Breast epithelium (tissue), 3 donors: ENCODE measurements at regions not wholly inside any gene's neighbourhood (a gene's known extent, or its start where the extent isn't known, plus 50 kb on each side); places are given as distances from the start of the nearest gene placed in this dataset.

Source experiments
- POLR2A ChIP-seq: fragments of 450-650 bp; IDR thresholded peaks from one replicate; pipeline ENCODE4 v1.6.1; 2016; ENCODE audit warnings: antibody characterized with exemption, mild to moderate bottlenecking, moderate library complexity
- TF ChIP-seq, protein P1 (sequence below), 3 donors: fragments of 450-650 bp; IDR thresholded peaks; one replicate each; pipeline ENCODE4 v1.5.1; 2016 to 2017; ENCODE audit warnings: antibody characterized with exemption in 3 of 3, mild to moderate bottlenecking in 3 of 3, moderate library complexity in 3 of 3

DNA sequence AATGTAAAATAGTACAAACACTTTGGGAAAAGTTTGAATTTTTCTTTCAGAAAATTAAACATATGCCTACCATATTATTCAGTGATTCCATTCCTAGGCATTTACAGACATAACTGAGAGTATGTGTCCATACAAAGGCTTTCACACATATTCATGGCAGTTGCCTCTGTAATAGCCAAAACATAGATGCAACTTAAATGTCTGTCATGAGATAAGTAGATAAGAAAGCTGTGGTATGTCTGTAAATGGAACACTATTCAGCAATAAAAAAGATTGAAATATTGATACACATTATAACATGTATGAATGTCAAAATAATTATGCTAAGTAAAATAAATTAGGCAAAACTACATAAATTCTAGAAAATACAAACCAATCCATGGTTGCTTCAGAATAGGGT, 964.5 kb upstream of the MBL2 start:
- TF ChIP-seq POLR2A = no peak
- TF ChIP-seq, protein P1, sequence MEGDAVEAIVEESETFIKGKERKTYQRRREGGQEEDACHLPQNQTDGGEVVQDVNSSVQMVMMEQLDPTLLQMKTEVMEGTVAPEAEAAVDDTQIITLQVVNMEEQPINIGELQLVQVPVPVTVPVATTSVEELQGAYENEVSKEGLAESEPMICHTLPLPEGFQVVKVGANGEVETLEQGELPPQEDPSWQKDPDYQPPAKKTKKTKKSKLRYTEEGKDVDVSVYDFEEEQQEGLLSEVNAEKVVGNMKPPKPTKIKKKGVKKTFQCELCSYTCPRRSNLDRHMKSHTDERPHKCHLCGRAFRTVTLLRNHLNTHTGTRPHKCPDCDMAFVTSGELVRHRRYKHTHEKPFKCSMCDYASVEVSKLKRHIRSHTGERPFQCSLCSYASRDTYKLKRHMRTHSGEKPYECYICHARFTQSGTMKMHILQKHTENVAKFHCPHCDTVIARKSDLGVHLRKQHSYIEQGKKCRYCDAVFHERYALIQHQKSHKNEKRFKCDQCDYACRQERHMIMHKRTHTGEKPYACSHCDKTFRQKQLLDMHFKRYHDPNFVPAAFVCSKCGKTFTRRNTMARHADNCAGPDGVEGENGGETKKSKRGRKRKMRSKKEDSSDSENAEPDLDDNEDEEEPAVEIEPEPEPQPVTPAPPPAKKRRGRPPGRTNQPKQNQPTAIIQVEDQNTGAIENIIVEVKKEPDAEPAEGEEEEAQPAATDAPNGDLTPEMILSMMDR (IDR thresholded peaks at IDR 0.05) = no peak
